ENCODE measurements at regions not wholly inside any gene's neighbourhood (a gene's known extent, or its start where the extent isn't known, plus 50 kb on each side); places are given as distances from the start of the nearest gene placed in this dataset.

DNA sequence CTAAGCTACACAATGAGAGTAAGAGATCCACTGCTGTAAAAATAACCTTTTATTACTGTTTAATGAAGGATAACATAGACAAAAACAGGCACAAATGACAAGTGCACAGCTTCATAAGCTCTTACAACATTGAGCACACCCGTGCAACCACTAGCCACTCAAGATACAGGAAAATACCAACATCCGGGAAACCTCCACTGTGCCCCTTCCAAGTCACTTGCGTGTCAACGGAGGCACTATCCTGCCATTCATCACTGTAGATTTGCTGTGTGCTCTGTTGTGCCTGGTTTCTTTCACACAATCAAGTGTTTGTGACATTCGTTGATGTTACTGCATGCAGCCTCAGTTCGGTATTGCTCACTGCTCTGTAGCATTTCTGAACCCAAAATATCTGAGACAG, 292.9 kb upstream of the MYT1L start:
- Histone ChIP-seq H3K27me3 (no peaks in the 10 kb centered on the region), H3K4me3 (no peak overlapping the region), H3K9me3 (no peaks in the 10 kb centered on the region), H3K4me1 (no peaks in the 10 kb centered on the region), H3K36me3 (no peaks in the 10 kb centered on the region), H3K27ac (no peak overlapping the region)
- ATAC-seq (ENCODE audit: low FRiP score in 2 of 2): no peak
- TF ChIP-seq, protein P1, sequence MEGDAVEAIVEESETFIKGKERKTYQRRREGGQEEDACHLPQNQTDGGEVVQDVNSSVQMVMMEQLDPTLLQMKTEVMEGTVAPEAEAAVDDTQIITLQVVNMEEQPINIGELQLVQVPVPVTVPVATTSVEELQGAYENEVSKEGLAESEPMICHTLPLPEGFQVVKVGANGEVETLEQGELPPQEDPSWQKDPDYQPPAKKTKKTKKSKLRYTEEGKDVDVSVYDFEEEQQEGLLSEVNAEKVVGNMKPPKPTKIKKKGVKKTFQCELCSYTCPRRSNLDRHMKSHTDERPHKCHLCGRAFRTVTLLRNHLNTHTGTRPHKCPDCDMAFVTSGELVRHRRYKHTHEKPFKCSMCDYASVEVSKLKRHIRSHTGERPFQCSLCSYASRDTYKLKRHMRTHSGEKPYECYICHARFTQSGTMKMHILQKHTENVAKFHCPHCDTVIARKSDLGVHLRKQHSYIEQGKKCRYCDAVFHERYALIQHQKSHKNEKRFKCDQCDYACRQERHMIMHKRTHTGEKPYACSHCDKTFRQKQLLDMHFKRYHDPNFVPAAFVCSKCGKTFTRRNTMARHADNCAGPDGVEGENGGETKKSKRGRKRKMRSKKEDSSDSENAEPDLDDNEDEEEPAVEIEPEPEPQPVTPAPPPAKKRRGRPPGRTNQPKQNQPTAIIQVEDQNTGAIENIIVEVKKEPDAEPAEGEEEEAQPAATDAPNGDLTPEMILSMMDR (IDR thresholded peaks at IDR 0.05): no peak
- no peak for TF ChIP-seq EP300 (IDR thresholded peaks at IDR 0.05)
- no peak for TF ChIP-seq POLR2AphosphoS5 (IDR thresholded peaks at IDR 0.05)
- TF ChIP-seq POLR2A (IDR thresholded peaks at IDR 0.05): no peak
- DNase-seq: no peak
- 84 to 89% methylated on average over 6 of the region's 6 CpGs for WGBS, 2 donors

DNA sequence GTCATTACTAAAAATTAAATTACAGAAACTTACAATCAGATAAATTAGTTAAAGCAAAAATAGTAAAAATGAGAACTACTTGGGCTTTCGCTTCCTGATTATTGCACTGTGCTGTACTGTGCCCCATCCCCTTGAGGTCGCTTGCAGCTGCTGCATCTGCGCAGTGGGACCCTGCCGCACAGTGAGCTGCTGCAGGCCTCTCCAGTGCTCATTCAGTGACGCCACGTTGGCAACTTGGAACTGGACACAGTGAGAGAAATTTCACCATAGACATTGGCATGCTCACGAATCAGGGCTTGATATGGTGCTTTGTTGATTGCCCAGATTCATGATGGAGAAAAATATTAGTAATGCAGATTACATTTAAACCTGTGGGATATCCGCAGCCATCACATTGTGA, 290.8 kb upstream of the MYT1L start:
- Histone ChIP-seq H3K9me3 (no peaks in the 10 kb centered on the region), H3K27ac (no peak overlapping the region), H3K4me3 (no peak overlapping the region), H3K4me1 (no peaks in the 10 kb centered on the region), H3K27me3 (no peaks in the 10 kb centered on the region), H3K36me3 (no peaks in the 10 kb centered on the region)
- ATAC-seq (ENCODE audit: low FRiP score in 2 of 2) (no peak), DNase-seq (no peak)
- TF ChIP-seq, protein P1 (IDR thresholded peaks at IDR 0.05): no peak
- TF ChIP-seq POLR2AphosphoS5 (IDR thresholded peaks at IDR 0.05): no peak
- TF ChIP-seq POLR2A (IDR thresholded peaks at IDR 0.05): no peak
- TF ChIP-seq EP300 (IDR thresholded peaks at IDR 0.05): no peak
- WGBS, 2 donors: 84 to 88% methylated on average over 8 of the region's 8 CpGs

DNA sequence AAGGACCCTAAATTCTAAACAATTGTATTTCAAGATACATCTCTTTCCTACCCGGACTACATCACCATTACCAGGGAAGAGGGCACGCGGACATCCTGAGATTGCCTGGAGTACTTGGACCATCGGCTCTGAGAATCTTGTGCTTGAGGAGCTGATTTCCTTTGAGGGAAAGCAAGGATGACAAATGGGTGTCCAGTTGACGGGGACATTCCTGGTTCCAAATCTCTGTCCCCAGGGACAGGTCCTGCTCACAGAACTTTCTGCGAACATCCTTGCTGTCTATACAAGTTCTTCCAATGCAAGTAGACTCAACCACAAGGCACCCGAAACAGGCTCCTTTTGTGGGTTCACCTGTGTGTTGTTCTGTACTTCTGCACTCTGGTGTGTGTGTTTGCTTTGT, 289.5 kb upstream of the MYT1L start:
- ATAC-seq (ENCODE audit: low FRiP score in 2 of 2): no peak
- Histone ChIP-seq H3K27ac (no peak overlapping the region), H3K9me3 (no peaks in the 10 kb centered on the region), H3K4me3 (no peak overlapping the region), H3K36me3 (no peaks in the 10 kb centered on the region), H3K4me1 (no peaks in the 10 kb centered on the region), H3K27me3 (no peaks in the 10 kb centered on the region)
- no peak for DNase-seq
- TF ChIP-seq EP300 (IDR thresholded peaks at IDR 0.05): no peak
- no peak for TF ChIP-seq POLR2A (IDR thresholded peaks at IDR 0.05)
- no peak for TF ChIP-seq POLR2AphosphoS5 (IDR thresholded peaks at IDR 0.05)
- TF ChIP-seq, protein P1 (IDR thresholded peaks at IDR 0.05): no peak
- WGBS, 2 donors: 58 to 59% methylated on average over 7 of the region's 7 CpGs

DNA sequence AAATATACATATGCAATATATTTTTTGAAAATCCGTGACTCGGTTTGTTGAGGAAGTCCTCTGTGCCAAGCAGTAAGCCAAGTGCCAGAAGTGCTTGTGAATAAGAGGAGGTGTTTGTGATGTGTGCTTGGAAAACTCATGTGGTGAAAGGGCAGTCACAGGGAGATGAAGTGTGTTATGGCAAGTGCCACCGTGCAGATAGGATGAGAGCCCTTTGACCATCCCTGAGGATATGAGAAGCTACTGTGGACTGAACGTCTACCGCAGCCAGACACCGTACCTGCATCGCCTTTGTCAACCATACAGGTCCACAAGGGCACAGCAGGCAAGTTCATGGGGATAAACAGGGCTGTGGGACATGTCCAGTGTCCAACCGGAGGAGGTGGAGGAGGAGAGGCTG, 288.9 kb upstream of the MYT1L start:
- ATAC-seq (ENCODE audit: low FRiP score in 2 of 2) (peak in 1 of 2 donors; percentile 34), DNase-seq (no peak)
- Histone ChIP-seq H3K9me3 (no peaks in the 10 kb centered on the region), H3K36me3 (no peaks in the 10 kb centered on the region), H3K27me3 (no peaks in the 10 kb centered on the region), H3K4me1 (no peaks in the 10 kb centered on the region), H3K27ac (no peak overlapping the region), H3K4me3 (no peak overlapping the region)
- TF ChIP-seq POLR2AphosphoS5 (IDR thresholded peaks at IDR 0.05) (no peak), EP300 (IDR thresholded peaks at IDR 0.05) (no peak), POLR2A (IDR thresholded peaks at IDR 0.05) (no peak)
- TF ChIP-seq, protein P1 (IDR thresholded peaks at IDR 0.05): no peak
- WGBS, 2 donors: 92% methylated on average over 8 of the region's 8 CpGs

DNA sequence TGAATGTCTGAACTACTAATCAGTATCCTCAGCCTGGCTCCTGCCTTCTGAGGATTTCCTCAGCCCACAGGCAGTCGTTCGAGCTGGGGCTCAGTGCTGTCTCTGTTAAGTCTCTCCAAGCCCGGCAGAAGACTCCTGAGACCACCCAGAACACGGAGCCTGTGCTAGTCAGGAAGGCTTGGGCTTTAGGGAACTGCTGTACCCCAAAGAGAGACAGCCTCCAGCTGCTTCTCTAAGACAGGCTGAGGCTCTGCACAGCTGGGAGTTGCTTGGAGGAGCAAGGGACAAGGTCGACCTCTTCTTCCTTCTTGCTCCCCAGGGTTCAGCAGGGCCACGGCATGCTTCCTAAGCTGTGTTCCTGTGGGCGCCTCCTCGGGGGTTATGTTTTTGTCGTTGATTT, 283.4 kb upstream of the MYT1L start:
- no peaks in the 10 kb centered on the region for H3K27me3 ChIP-seq
- WGBS, 2 donors: 77 to 82% methylated on average over 8 to 9 of the region's 9 CpGs
- no peaks in the 10 kb centered on the region for H3K36me3 ChIP-seq
- peaks cover 0 to 6% (median 2%) of the 10 kb centered on the region in 4 donors for H3K4me1 ChIP-seq
- H3K9me3 ChIP-seq: no peaks in the 10 kb centered on the region
- H3K27ac ChIP-seq: no peak overlapping the region
- DNase-seq: no peak
- H3K4me3 ChIP-seq: no peak overlapping the region
- TF ChIP-seq EP300 (IDR thresholded peaks at IDR 0.05) (no peak), POLR2A (IDR thresholded peaks at IDR 0.05) (no peak), POLR2AphosphoS5 (IDR thresholded peaks at IDR 0.05) (no peak)
- TF ChIP-seq, protein P1 (IDR thresholded peaks at IDR 0.05): no peak
- peak in 1 of 2 donors; percentile 9 for ATAC-seq (ENCODE audit: low FRiP score in 2 of 2)
